Activated effector memory CD4-positive, alpha-beta T cell treated with anti-CD3 and anti-CD28 coated beads, Interleukin-2, amount 50 U/mL, for 16 hours (primary cell): ENCODE measurements at regions not wholly inside any gene's neighbourhood (a gene's known extent, or its start where the extent isn't known, plus 50 kb on each side); places are given as distances from the start of the nearest gene placed in this dataset.

Experiments used
- DNase-seq: peaks from one replicate; pipeline ENCODE4 v3.0.0-alpha.2; 2020

DNA sequence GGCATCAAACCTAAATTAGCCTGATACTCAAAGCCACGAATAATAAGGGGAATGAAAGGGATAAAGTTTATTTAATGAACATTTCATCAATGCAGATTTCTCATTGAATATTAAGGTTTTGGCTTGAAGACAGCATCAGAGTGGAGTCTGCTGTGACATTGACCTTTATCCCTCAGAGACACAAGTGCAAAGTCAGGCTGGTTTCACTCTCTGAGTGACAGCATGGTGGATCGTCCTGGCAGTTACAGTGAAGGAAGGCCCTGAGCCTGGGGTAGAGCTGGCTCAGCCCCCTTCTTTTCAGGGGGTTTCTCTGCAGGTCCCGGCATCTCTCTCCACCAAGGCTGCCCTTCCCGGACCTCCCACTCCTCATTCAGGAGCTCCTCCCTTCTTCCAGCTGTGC lies 503.1 kb downstream of the PREX1 start:
- no peak for DNase-seq

DNA sequence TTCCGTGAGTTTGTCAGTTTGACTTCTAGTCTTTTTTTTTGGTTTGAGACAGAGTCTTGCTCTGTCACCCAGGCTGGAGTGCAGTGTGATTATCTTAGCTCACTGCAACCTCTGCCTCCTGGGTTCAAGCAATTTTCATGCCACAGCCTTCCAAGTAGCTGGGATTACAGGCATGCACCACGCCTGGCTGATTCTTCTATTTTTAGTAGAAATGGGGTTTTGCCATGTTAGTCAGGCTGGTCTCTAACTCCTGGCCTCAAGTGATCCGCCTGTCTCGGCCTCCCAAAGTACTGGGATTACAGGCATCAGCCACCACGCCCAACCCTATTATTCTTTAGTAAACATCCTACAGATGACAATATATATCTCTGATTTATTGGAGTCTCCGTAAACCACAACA lies 506.5 kb downstream of the PREX1 start:
- no peak for DNase-seq

- DNase-seq: no peak
These were observed 507.7 kb downstream of the PREX1 start for GRCh38 chr20:48319943-48320584.

GRCh38 chr20:48317578-48317977 lies 510.2 kb downstream of the PREX1 start:
- DNase-seq: no peak

GRCh38 chr20:48314925-48315592 lies 512.7 kb downstream of the PREX1 start:
- no peak for DNase-seq

- DNase-seq: no peak
These were observed 514.5 kb downstream of the PREX1 start for GRCh38 chr20:48313324-48313723.

- DNase-seq: no peak
These were observed 515.8 kb downstream of the PREX1 start for GRCh38 chr20:48311956-48312355.

GRCh38 chr20:48310305-48310704 lies 517.5 kb downstream of the PREX1 start:
- DNase-seq: no peak

DNA sequence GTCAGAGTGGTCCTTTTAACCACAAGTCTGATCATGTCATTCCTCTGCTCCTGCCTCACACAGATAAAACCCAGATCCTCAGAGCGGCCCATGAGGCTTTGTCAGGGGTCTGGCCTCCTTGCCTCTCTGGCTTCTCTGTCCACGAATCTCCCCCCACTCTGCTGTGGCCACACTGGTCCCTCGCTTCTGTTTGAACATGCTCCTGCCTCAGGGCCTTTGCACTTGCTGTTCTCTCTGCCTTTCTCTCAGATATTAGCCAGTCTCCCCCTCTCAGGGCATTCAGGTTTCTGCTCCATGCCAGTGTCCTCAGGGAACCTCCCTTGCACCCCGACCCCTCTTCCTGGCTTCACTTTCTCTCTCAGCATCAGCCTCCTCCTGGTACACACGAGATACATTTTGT lies 518.5 kb downstream of the PREX1 start:
- no peak for DNase-seq

- no peak for DNase-seq
These were observed 518.9 kb downstream of the PREX1 start for GRCh38 chr20:48308882-48309281.

DNA sequence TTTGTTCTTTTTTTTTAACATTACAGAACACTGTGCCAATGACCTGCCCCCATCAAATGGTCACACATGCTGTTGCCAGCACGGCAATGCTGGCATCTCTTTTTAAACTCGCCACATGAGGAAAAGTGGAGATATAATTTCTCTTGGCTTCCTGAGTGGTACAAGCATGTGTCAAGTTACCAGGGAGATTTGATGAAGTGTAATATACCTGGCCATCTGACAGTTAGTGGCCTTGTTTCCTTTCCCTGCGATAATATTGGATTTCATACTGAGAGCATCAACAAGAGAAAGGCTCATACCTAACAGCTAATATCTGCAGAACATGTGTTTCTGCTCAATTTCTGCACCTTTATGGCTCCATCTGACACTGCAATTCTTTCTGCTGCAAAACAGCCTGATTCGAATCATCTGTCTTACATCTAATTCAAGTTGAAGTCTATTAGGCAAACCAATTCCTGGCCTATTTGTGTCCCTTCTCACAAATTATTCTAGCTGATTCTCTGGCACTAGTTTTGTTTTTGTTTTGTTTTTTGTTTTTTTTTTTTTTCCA lies 519.5 kb downstream of the PREX1 start:
- no peak for DNase-seq

- no peak for DNase-seq
These were observed 520.5 kb downstream of the PREX1 start for GRCh38 chr20:48307277-48307676.

GRCh38 chr20:48302844-48303542 lies 517.7 kb upstream of the SULF2 start:
- no peak for DNase-seq

GRCh38 chr20:48302149-48302548 lies 516.9 kb upstream of the SULF2 start:
- no peak for DNase-seq

- DNase-seq: no peak
These were observed 515.9 kb upstream of the SULF2 start for GRCh38 chr20:48301189-48301588.

DNA sequence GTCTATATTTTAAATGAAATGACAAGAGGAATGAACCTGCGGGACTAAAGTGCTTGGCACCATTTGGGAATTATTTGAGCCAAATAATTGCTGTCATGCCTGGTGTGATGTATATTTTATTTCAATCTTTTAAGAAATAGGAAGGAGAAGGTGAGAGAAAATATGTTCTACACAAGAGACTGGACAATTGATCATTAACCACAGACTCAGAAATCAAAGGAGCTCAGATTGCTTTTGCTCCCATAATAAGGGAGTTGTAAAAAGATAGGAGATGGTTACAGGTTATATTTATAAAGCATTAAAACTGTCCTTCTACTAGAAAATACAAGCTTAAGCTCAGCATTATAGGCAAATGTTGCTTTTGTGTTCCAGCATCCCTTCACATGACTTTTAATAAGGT lies 515.2 kb upstream of the SULF2 start:
- no peak for DNase-seq

GRCh38 chr20:48298851-48299484 lies 513.7 kb upstream of the SULF2 start:
- DNase-seq: no peak

GRCh38 chr20:48298433-48298832 lies 513.2 kb upstream of the SULF2 start:
- no peak for DNase-seq

DNA sequence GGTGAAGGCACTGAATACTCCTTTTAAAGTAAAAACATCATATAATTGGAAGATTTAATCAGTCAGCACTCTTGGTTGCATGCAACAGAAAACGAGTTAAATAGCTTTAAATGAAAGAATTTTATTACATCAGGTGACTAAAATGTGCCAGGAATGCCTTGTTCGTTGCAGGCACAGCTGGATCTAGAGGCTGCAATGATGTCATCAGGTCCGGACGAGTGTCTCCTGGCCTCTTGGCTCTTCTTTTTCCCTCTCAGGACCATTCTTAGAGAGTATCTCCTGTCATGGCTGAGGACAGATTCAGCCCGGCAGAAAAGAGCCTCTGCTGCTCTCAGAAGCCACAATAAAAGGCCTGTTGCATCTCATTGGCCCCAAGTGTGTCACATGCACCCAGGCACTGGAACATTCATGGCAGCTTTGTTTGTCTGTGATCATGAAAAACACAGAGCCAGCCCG lies 510.7 kb upstream of the SULF2 start:
- DNase-seq: no peak

- no peak for DNase-seq
These were observed 510.2 kb upstream of the SULF2 start for GRCh38 chr20:48295445-48295903.

GRCh38 chr20:48294942-48295341 lies 509.7 kb upstream of the SULF2 start:
- DNase-seq: no peak

DNA sequence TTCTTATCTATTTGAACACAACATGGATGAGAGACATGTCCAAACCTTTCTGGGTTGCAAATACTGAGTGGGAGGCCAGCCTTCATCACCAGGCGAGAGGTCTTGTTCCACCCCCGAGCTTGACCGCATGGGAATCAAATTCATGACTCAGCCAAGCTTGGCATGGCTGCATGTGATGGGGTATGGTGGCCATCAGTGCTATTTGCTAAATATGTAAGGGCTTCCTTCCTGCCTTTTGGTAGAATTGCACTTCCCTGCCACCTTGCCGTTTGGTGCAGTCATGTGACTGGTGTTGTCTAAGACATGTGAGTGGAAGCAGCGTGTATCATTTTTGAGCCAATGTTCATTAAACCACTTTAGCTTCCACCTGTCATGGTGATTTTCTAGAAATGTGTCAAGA lies 508.9 kb upstream of the SULF2 start:
- no peak for DNase-seq

- no peak for DNase-seq
These were observed 508.4 kb upstream of the SULF2 start for GRCh38 chr20:48293671-48294070.
